IMR-90 (cell line): ENCODE measurements at regions not wholly inside any gene's neighbourhood (a gene's known extent, or its start where the extent isn't known, plus 50 kb on each side); places are given as distances from the start of the nearest gene placed in this dataset.

ENCODE experiments used
- ATAC-seq: fragments of 200-7000 bp; cut with Tn5 transposase; 2 replicates; pipeline ENCODE4 v1.9.1; 2020; ENCODE audit warnings: low read depth, mild to moderate bottlenecking, moderate library complexity
- BruUV-seq: library from RNA; stranded (reverse); fragments of 400-500 nt; replicated peaks from 2 replicates; lab custom pipeline; 2021; lab: Mats Ljungman, UMichigan
- CTCF ChIA-PET: fragments of 300-600 bp; formaldehyde crosslinking; extraction: SDS; loops from one replicate; lab custom pipeline; 2021; ENCODE audit warnings: antibody characterized with exemption; lab: Yijun Ruan, JAX
- POLR2A ChIA-PET: fragments of 300-600 bp; sonication (Branson Sonifier 250); formaldehyde crosslinking; loops from one replicate; lab custom pipeline; 2022; ENCODE audit warnings: antibody characterized with exemption; ENCODE audit not compliant: unreplicated experiment; lab: Charles Lee
- DNase-seq: peaks from one replicate; pipeline ENCODE4 v3.0.0; 2013
- H2AFZ ChIP-seq: replicated peaks from 2 replicates; pipeline ENCODE3; 2013; ENCODE audit warnings: low read length, mild to moderate bottlenecking; ENCODE audit not compliant: poor library complexity
- H2AK5ac ChIP-seq: 2 replicates; pipeline ENCODE4 v1.6.1; 2013; ENCODE audit warnings: low read depth, low read length, inconsistent platforms
- H2AK9ac ChIP-seq: replicated peaks from 2 replicates; pipeline ENCODE3; 2013; ENCODE audit warnings: mild to moderate bottlenecking, low read depth, low read length, moderate library complexity; ENCODE audit not compliant: poor library complexity
- H2BK120ac ChIP-seq: 2 replicates; pipeline ENCODE4 v1.6.1; 2013; ENCODE audit warnings: low read depth, low read length, inconsistent platforms
- H2BK15ac ChIP-seq: 3 replicates; pipeline ENCODE4 v1.6.1; 2013; ENCODE audit warnings: low read depth, low read length, inconsistent platforms
- H2BK20ac ChIP-seq: 2 replicates; pipeline ENCODE4 v1.6.1; 2013; ENCODE audit warnings: low read depth, mild to moderate bottlenecking, inconsistent platforms, low read length, moderate library complexity
- H2BK5ac ChIP-seq: 2 replicates; pipeline ENCODE4 v1.6.1; 2013; ENCODE audit warnings: mild to moderate bottlenecking, low read depth, low read length, inconsistent platforms; ENCODE audit not compliant: poor library complexity, severe bottlenecking
- H3K14ac ChIP-seq: replicated peaks from 2 replicates; pipeline ENCODE4 v1.6.1; 2013; ENCODE audit warnings: low read depth, low read length, inconsistent platforms
- H3K18ac ChIP-seq: 2 replicates; pipeline ENCODE4 v1.6.1; 2013; ENCODE audit warnings: low read depth, low read length, control low read depth
- H3K23ac ChIP-seq: 2 replicates; pipeline ENCODE4 v1.6.1; 2013; ENCODE audit warnings: low read depth, low read length, inconsistent platforms
- H3K27ac ChIP-seq: 2 replicates; pipeline ENCODE4 v1.5.1; 2013; ENCODE audit warnings: mild to moderate bottlenecking, control low read depth, low read length; ENCODE audit not compliant: insufficient read depth
- H3K27me3 ChIP-seq: 2 replicates; pipeline ENCODE4 v1.6.1; 2013; ENCODE audit warnings: low read length; ENCODE audit not compliant: control insufficient read depth, insufficient read depth
- H3K36me3 ChIP-seq: 2 replicates; pipeline ENCODE4 v1.6.1; 2013; ENCODE audit warnings: low read length, mixed read lengths; ENCODE audit not compliant: control insufficient read depth, insufficient read depth
- H3K4ac ChIP-seq: 2 replicates; pipeline ENCODE4 v1.6.1; 2013; ENCODE audit warnings: low read depth, low read length, inconsistent platforms
- H3K4me1 ChIP-seq: 2 replicates; pipeline ENCODE4 v1.6.1; 2013; ENCODE audit warnings: low read length, mixed read lengths; ENCODE audit not compliant: control insufficient read depth, insufficient read depth
- H3K4me2 ChIP-seq: 2 replicates; pipeline ENCODE4 v1.6.1; 2013; ENCODE audit warnings: low read depth, mild to moderate bottlenecking, control low read depth, low read length, moderate library complexity
- H3K4me3 ChIP-seq: 2 replicates; pipeline ENCODE4 v1.5.1; 2013; ENCODE audit warnings: low read depth, mild to moderate bottlenecking, control low read depth, low read length, moderate library complexity; ENCODE audit not compliant: insufficient read depth
- H3K56ac ChIP-seq: 2 replicates; pipeline ENCODE4 v1.6.1; 2013; ENCODE audit warnings: low read length, inconsistent platforms; ENCODE audit not compliant: insufficient read depth; ENCODE audit errors: extremely low read depth
- H3K79me1 ChIP-seq, 2 experiments: 2 replicates each; pipeline ENCODE4 v1.6.1; 2013; ENCODE audit warnings: low read length in 2 of 2, inconsistent platforms in 1 of 2, low read depth in 1 of 2
- H3K9ac ChIP-seq: 2 replicates; pipeline ENCODE4 v1.6.1; 2013; ENCODE audit warnings: low read depth, low read length, control low read depth
- H3K9me1 ChIP-seq: 2 replicates; pipeline ENCODE4 v1.6.1; 2013; ENCODE audit warnings: low read length, inconsistent platforms; ENCODE audit not compliant: insufficient read depth
- H3K9me3 ChIP-seq: 2 replicates; pipeline ENCODE4 v1.6.1; 2013; ENCODE audit warnings: low read length; ENCODE audit not compliant: control insufficient read depth, insufficient read depth
- H4K20me1 ChIP-seq: 2 replicates; pipeline ENCODE4 v1.6.1; 2013; ENCODE audit warnings: low read length, inconsistent platforms; ENCODE audit not compliant: insufficient read depth
- H4K5ac ChIP-seq: 2 replicates; pipeline ENCODE4 v1.6.1; 2013; ENCODE audit warnings: mild to moderate bottlenecking, low read depth, low read length, control low read depth
- H4K8ac ChIP-seq, 2 experiments: 2 replicates each; pipeline ENCODE4 v1.6.1; 2013; ENCODE audit warnings: low read depth in 2 of 2, low read length in 2 of 2, control low read depth in 1 of 2, inconsistent platforms in 1 of 2
- H4K91ac ChIP-seq: 2 replicates; pipeline ENCODE4 v1.6.1; 2013; ENCODE audit warnings: low read depth, low read length, inconsistent platforms; ENCODE audit not compliant: insufficient read depth
- CEBPB ChIP-seq: IDR thresholded peaks from 2 replicates; pipeline ENCODE4 v1.6.1; 2012; ENCODE audit warnings: low read depth, low read length, improper control_type of control experiment
- CHD1 ChIP-seq: IDR thresholded peaks from 2 replicates; pipeline ENCODE4 v1.6.1; 2012; ENCODE audit warnings: low read depth, low read length, improper control_type of control experiment
- CTCF ChIP-seq: conservative IDR thresholded peaks from 2 replicates; pipeline ENCODE4 v1.5.1; 2012; ENCODE audit warnings: mild to moderate bottlenecking, low read depth, low read length, improper control_type of control experiment
- ELK1 ChIP-seq: fragments of 150-350 bp; IDR thresholded peaks from 2 replicates; pipeline ENCODE4 v1.6.1; 2016; ENCODE audit warnings: low read depth, mild to moderate bottlenecking, low read length, moderate library complexity, borderline replicate concordance
- FOS ChIP-seq: fragments of 150-350 bp; IDR thresholded peaks from 2 replicates; pipeline ENCODE4 v1.6.1; 2016; ENCODE audit warnings: low read depth, low read length
- NFE2L2 ChIP-seq: fragments of 150-350 bp; IDR thresholded peaks from 2 replicates; pipeline ENCODE4 v1.6.1; 2016; ENCODE audit warnings: low read depth, mild to moderate bottlenecking, low read length
- WGBS, 2 experiments: methylation state at CpG; one replicate each; pipeline versions ENCODE4 v1.1.5 to v1.1.7; 2013; ENCODE audit warnings: missing lambda C conversion rate in 2 of 2; ENCODE audit not compliant: insufficient read length in 1 of 2; ENCODE audit errors: extremely low coverage in 2 of 2; 5-methylcytosine and 5-hydroxymethylcytosine counted together
- dilution Hi-C: fragments of 300-500 bp; cut with HindIII; formaldehyde crosslinking; loops from one replicate; pipeline ENCODE4 v1.14.3; 2018; ENCODE audit warnings: low sequenced_read_pairs; ENCODE audit not compliant: unreplicated experiment
- in situ Hi-C: fragments of 300-500 bp; cut with MboI; formaldehyde crosslinking; loops from 3 replicates; pipeline ENCODE4 v1.14.3; 2019; ENCODE audit warnings: low sequenced_read_pairs, inconsistent platforms, mixed read lengths
- intact Hi-C: fragments of 100-400 bp; cut with micrococcal nuclease; formaldehyde crosslinking; loops from 2 replicates; pipeline ENCODE4 v1.10.0; 2022

- ATAC-seq: peak; percentile 30
- Histone ChIP-seq H3K4ac (peak overlapping the region; percentile 94), H3K56ac (peak overlapping the region; percentile 86), H2AK5ac (peak overlapping the region; percentile 68; the same call in 1 of the 2 replicates), H3K4me2 (peak overlapping the region; percentile 55), H3K27me3 (no peaks in the 10 kb centered on the region), H3K14ac (peak overlapping the region; percentile 89), H3K36me3 (no peaks in the 10 kb centered on the region), H3K23ac (peak overlapping the region; percentile 97), H2BK15ac (peak overlapping the region; percentile 77; the same call in 1 of the 3 replicates), H3K18ac (peak overlapping the region; percentile 40), H4K91ac (peak overlapping the region; percentile 85), H3K79me1 (peaks cover 0 to 8% of the 10 kb centered on the region in 2 experiments; a peak in 1 of 4 replicates), H2AFZ (peak overlapping the region; percentile 88), H3K4me3 (peak overlapping the region; percentile 30), H4K5ac (peak overlapping the region; percentile 54), H3K9ac (peak overlapping the region; percentile 9), H2BK120ac (peak overlapping the region; percentile 92), H3K9me1 (peaks cover 8% of the 10 kb centered on the region; the same call in 1 of the 2 replicates), H2AK9ac (peak overlapping the region; percentile 83), H3K4me1 (peaks cover 10% of the 10 kb centered on the region), H2BK20ac (peak overlapping the region; percentile 93), H3K27ac (peak overlapping the region; percentile 67), H4K20me1 (no peaks in the 10 kb centered on the region), H3K9me3 (no peaks in the 10 kb centered on the region), H4K8ac (peak overlapping the region; percentile 4 to 90; a peak in 2 of 4 replicates), H2BK5ac (peak overlapping the region; percentile 71)
- dilution Hi-C loops (no loop called here), in situ Hi-C loops (no loop called here), intact Hi-C loops (loop anchor here (5.0 kb wide), 2 partner anchors 41 to 69 kb away; no protein-coding TSS in a partner anchor)
- ChIA-PET POLR2A (interaction anchor here (0.6 kb wide), 2 partner anchors 30 to 33 kb away, joined by 3 to 4 read pairs; no protein-coding TSS in a partner anchor), CTCF (no interaction called here)
- DNase-seq: peak; percentile 66
- WGBS, 2 experiments: no CpG with 5 or more reads among the region's 5 CpGs
- TF ChIP-seq CEBPB: peak; percentile 53
- TF ChIP-seq FOS: no peak
- no peak for TF ChIP-seq CTCF
- TF ChIP-seq CHD1: no peak
- peak; percentile 69 for TF ChIP-seq NFE2L2
- no peak for TF ChIP-seq ELK1
- no TSS peak for BruUV-seq
Observed at GRCh38 chr6:118708744-118709143, 57.4 kb upstream of the CEP85L start.
